ENCODE measurements at regions not wholly inside any gene's neighbourhood (a gene's known extent, or its start where the extent isn't known, plus 50 kb on each side); places are given as distances from the start of the nearest gene placed in this dataset.

- TF ChIP-seq, protein P1, sequence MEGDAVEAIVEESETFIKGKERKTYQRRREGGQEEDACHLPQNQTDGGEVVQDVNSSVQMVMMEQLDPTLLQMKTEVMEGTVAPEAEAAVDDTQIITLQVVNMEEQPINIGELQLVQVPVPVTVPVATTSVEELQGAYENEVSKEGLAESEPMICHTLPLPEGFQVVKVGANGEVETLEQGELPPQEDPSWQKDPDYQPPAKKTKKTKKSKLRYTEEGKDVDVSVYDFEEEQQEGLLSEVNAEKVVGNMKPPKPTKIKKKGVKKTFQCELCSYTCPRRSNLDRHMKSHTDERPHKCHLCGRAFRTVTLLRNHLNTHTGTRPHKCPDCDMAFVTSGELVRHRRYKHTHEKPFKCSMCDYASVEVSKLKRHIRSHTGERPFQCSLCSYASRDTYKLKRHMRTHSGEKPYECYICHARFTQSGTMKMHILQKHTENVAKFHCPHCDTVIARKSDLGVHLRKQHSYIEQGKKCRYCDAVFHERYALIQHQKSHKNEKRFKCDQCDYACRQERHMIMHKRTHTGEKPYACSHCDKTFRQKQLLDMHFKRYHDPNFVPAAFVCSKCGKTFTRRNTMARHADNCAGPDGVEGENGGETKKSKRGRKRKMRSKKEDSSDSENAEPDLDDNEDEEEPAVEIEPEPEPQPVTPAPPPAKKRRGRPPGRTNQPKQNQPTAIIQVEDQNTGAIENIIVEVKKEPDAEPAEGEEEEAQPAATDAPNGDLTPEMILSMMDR (CRISPR knock-in tag; IDR thresholded peaks at IDR 0.05), result no peak
- no peak for TF ChIP-seq HMG20A (CRISPR knock-in tag; IDR thresholded peaks at IDR 0.05; ENCODE audit: borderline replicate concordance)
- TF ChIP-seq KLF16 (CRISPR knock-in tag; IDR thresholded peaks at IDR 0.05), result no peak
- TF ChIP-seq ZNF124 (CRISPR knock-in tag; IDR thresholded peaks at IDR 0.05), result no peak
These were observed 344.9 kb upstream of the SLC14A2 start for GRCh38 chr18:45270289-45270771.
